SK-N-SH (cell line): ENCODE measurements at regions not wholly inside any gene's neighbourhood (a gene's known extent, or its start where the extent isn't known, plus 50 kb on each side); places are given as distances from the start of the nearest gene placed in this dataset.

Source experiments
- CTCF ChIA-PET: fragments of 300-600, 350-600 bp; formaldehyde crosslinking; extraction: SDS; loops from one replicate; lab custom pipeline; 2021; lab: Yijun Ruan, JAX
- POLR2A ChIA-PET: fragments of 350-600 bp; sonication (Branson Sonifier 250); formaldehyde crosslinking; extraction: SDS; loops from one replicate; lab custom pipeline; 2020; ENCODE audit warnings: antibody characterized with exemption, inconsistent platforms; lab: Yijun Ruan, JAX
- DNase-seq: peaks from one replicate; pipeline ENCODE4 v3.0.0; 2012
- H2AFZ ChIP-seq: fragments of 200-600 bp; sonication (generic); 2 replicates; pipeline ENCODE4 v1.8.1; 2016; ENCODE audit warnings: antibody characterized with exemption, mild to moderate bottlenecking, low read depth
- H3F3A ChIP-seq: fragments of 200-600 bp; sonication (generic); replicated peaks from 2 replicates; pipeline ENCODE3; 2016; ENCODE audit warnings: antibody characterized with exemption, mild to moderate bottlenecking; ENCODE audit not compliant: insufficient read depth
- H3K27ac ChIP-seq, 2 experiments: fragments of 200-500 bp in 1 of 2; fragments of 200-600 bp in 1 of 2; sonication (Bioruptor generic) in 1 of 2; sonication (generic), shearing (Covaris generic) in 1 of 2; 2 replicates each; pipeline versions ENCODE4 v1.5.1 to v1.6.1; 2014 to 2016; ENCODE audit warnings: low read depth in 2 of 2, inconsistent platforms in 1 of 2, low read length in 1 of 2, mild to moderate bottlenecking in 1 of 2, mixed read lengths in 1 of 2
- H3K27me3 ChIP-seq: fragments of 200-600 bp; sonication (generic), shearing (Covaris generic); 2 replicates; pipeline ENCODE4 v1.6.1; 2016; ENCODE audit warnings: mixed run types; ENCODE audit not compliant: insufficient read depth
- H3K36me3 ChIP-seq, 2 experiments: fragments of 200-500 bp in 1 of 2; fragments of 200-600 bp in 1 of 2; sonication (Bioruptor generic) in 1 of 2; sonication (generic) in 1 of 2; replicated peaks in 1 of 2; 2 replicates each; pipeline versions ENCODE3 to v1.5.1; 2014 to 2016; ENCODE audit warnings: low read length in 1 of 2, mild to moderate bottlenecking in 1 of 2; ENCODE audit not compliant: insufficient read depth in 2 of 2, control insufficient read depth in 1 of 2
- H3K4me1 ChIP-seq, 2 experiments: fragments of 200-500 bp in 1 of 2; fragments of 200-600 bp in 1 of 2; sonication (Bioruptor generic) in 1 of 2; sonication (generic), shearing (Covaris generic) in 1 of 2; 2 replicates each; pipeline versions ENCODE4 v1.5.1 to v1.6.1; 2014 to 2016; ENCODE audit warnings: low read depth in 1 of 2, low read length in 1 of 2, mixed run types in 1 of 2; ENCODE audit not compliant: insufficient read depth in 2 of 2, control insufficient read depth in 1 of 2
- H3K4me2 ChIP-seq: fragments of 200-600 bp; sonication (generic), shearing (Covaris generic); 2 replicates; pipeline ENCODE4 v1.6.1; 2017; ENCODE audit warnings: mixed run types
- H3K4me3 ChIP-seq, 2 experiments: fragments of 200-500 bp in 1 of 2; fragments of 200-600 bp in 1 of 2; sonication (Bioruptor generic) in 1 of 2; sonication (generic), shearing (Covaris generic) in 1 of 2; 2 replicates each; pipeline versions ENCODE4 v1.5.1 to v1.8.1; 2014 to 2016; ENCODE audit warnings: low read depth in 2 of 2, inconsistent platforms in 1 of 2, low read length in 1 of 2, mild to moderate bottlenecking in 1 of 2, mixed read lengths in 1 of 2, moderate library complexity in 1 of 2
- H3K79me2 ChIP-seq: fragments of 200-600 bp; sonication (generic); 2 replicates; pipeline ENCODE4 v1.8.1; 2017; ENCODE audit warnings: mild to moderate bottlenecking; ENCODE audit not compliant: insufficient read depth
- H3K9ac ChIP-seq: fragments of 200-600 bp; sonication (generic); 2 replicates; pipeline ENCODE4 v1.6.1; 2017; ENCODE audit warnings: mixed run types
- H3K9me2 ChIP-seq: fragments of 200-600 bp; sonication (generic); 2 replicates; pipeline ENCODE4 v1.6.1; 2017; ENCODE audit warnings: mixed run types
- H3K9me3 ChIP-seq: fragments of 200-600 bp; sonication (generic); 2 replicates; pipeline ENCODE4 v1.6.1; 2017; ENCODE audit warnings: mixed run types, mild to moderate bottlenecking, moderate library complexity
- H4K20me1 ChIP-seq: fragments of 200-600 bp; sonication (generic); 2 replicates; pipeline ENCODE4 v1.6.1; 2017; ENCODE audit warnings: mild to moderate bottlenecking, mixed run types; ENCODE audit not compliant: insufficient read depth
- EP300 ChIP-seq, 2 experiments: IDR thresholded peaks; 2 replicates each; pipeline versions ENCODE4 v1.4.0 to v1.6.1; 2012; ENCODE audit warnings: borderline replicate concordance in 1 of 2, low read depth in 1 of 2, low read length in 1 of 2
- GATA2 ChIP-seq: sonication (generic); formaldehyde crosslinking; IDR thresholded peaks from 2 replicates; pipeline ENCODE4 v1.5.0; 2020; ENCODE audit warnings: mild to moderate bottlenecking, missing genetic modification reagents
- MAX ChIP-seq: IDR thresholded peaks from 2 replicates; pipeline ENCODE4 v1.4.0; 2012; ENCODE audit warnings: low read depth
- MXI1 ChIP-seq: IDR thresholded peaks from 2 replicates; pipeline ENCODE4 v1.6.1; 2012; ENCODE audit warnings: mild to moderate bottlenecking, low read depth, low read length, improper control_type of control experiment
- NRF1 ChIP-seq: IDR thresholded peaks from 2 replicates; pipeline ENCODE4 v1.6.1; 2012; ENCODE audit warnings: low read depth, mild to moderate bottlenecking, low read length
- RAD21 ChIP-seq: IDR thresholded peaks from 2 replicates; pipeline ENCODE4 v1.6.1; 2012; ENCODE audit warnings: mild to moderate bottlenecking, low read length
- RCOR1 ChIP-seq: fragments of 150-350 bp; IDR thresholded peaks from 2 replicates; pipeline ENCODE4 v1.6.1; 2017; ENCODE audit warnings: antibody characterized with exemption, low read length
- REST ChIP-seq: IDR thresholded peaks from 2 replicates; pipeline ENCODE4 v1.6.1; 2012; ENCODE audit warnings: mild to moderate bottlenecking, low read depth, low read length, moderate library complexity
- RXRA ChIP-seq: IDR thresholded peaks from 2 replicates; pipeline ENCODE4 v1.4.0; 2012; ENCODE audit warnings: low read depth, mild to moderate bottlenecking, borderline replicate concordance
- USF2 ChIP-seq: fragments of 150-350 bp; IDR thresholded peaks from 2 replicates; pipeline ENCODE4 v1.6.1; 2017; ENCODE audit warnings: antibody characterized with exemption, low read length, low read depth, borderline replicate concordance
- WGBS: methylation state at CpG from one replicate; pipeline ENCODE4 v1.1.6; 2017; ENCODE audit warnings: low lambda C conversion rate; 5-methylcytosine and 5-hydroxymethylcytosine counted together

GRCh38 chr18:3354506-3354905 is 92.6 kb downstream of the MYL12B start (continued):
- TF ChIP-seq RCOR1: no peak
- TF ChIP-seq GATA2 (CRISPR knock-in tag): no peak

GRCh38 chr18:3356614-3357013 is 93.4 kb upstream of the TGIF1 start:
- no peaks in the 10 kb centered on the region for H3K36me3 ChIP-seq
- POLR2A ChIA-PET: no interaction called here
- 84% methylated on average over 4 of the region's 4 CpGs for WGBS

More at GRCh38 chr18:3356614-3357013, 93.4 kb upstream of the TGIF1 start:
- H3K27me3 ChIP-seq: no peaks in the 10 kb centered on the region
- DNase-seq: no peak
- no peaks in the 10 kb centered on the region for H3F3A ChIP-seq
- no peaks in the 10 kb centered on the region for H3K79me2 ChIP-seq
- CTCF ChIA-PET: interaction anchor here (1.0 kb wide), 1 partner anchor 347 kb away, joined by 3 read pairs; no protein-coding TSS in a partner anchor
- H3K9me3 ChIP-seq: no peaks in the 10 kb centered on the region
- no peak overlapping the region for H3K4me2 ChIP-seq
- H3K27ac ChIP-seq: no peak overlapping the region
- H3K9ac ChIP-seq: no peak overlapping the region
- H4K20me1 ChIP-seq: no peaks in the 10 kb centered on the region
- no peak overlapping the region for H3K4me3 ChIP-seq
- no peak for TF ChIP-seq NRF1
- TF ChIP-seq REST: no peak
- TF ChIP-seq MAX: no peak
- TF ChIP-seq RXRA: no peak
- TF ChIP-seq RAD21: no peak
- TF ChIP-seq EP300 (IDR thresholded peaks at IDR 0.05; ENCODE audit: borderline replicate concordance in 1 of 2, low read depth in 1 of 2, low read length in 1 of 2): no peak
- no peak for TF ChIP-seq USF2
- TF ChIP-seq MXI1: no peak
- TF ChIP-seq, all 33 proteins: peak for 0
- no peaks in the 10 kb centered on the region for H3K9me2 ChIP-seq
- no peaks in the 10 kb centered on the region; a peak in 1 of 4 replicates for H3K4me1 ChIP-seq
- no peak overlapping the region for H2AFZ ChIP-seq
